NCI-H1417 (cell line): ENCODE measurements at regions not wholly inside any gene's neighbourhood (a gene's known extent, or its start where the extent isn't known, plus 50 kb on each side); places are given as distances from the start of the nearest gene placed in this dataset.
"Not testable (repeated sequence)": the region's sequence is repeated elsewhere in the genome, so short reads cannot be mapped to it uniquely, and the experiment has no call there.

Source experiments
- DNase-seq, 3 experiments: peaks; one replicate each; lab custom pipeline; 2025; lab: John Stamatoyannopoulos, UW

- no peak for DNase-seq
Observed at GRCh38 chr6:97456070-97456469, 173.1 kb upstream of the MMS22L start.

GRCh38 chr6:97459535-97459934 lies 176.5 kb upstream of the MMS22L start:
- no peak for DNase-seq

- no peak for DNase-seq
Observed at GRCh38 chr6:97459986-97460385, 177.0 kb upstream of the MMS22L start.

GRCh38 chr6:97460394-97461080 lies 177.5 kb upstream of the MMS22L start:
- DNase-seq: peak in 1 of 3 experiments; percentile 32

GRCh38 chr6:97461218-97461617 lies 178.2 kb upstream of the MMS22L start:
- peak in 1 of 3 experiments; percentile 6 for DNase-seq

- DNase-seq: no peak
Observed at GRCh38 chr6:97462031-97462430, 179.0 kb upstream of the MMS22L start.

- DNase-seq: peak in 2 of 3 experiments; percentile 8 to 53
Observed at GRCh38 chr6:97462938-97463598, 180.1 kb upstream of the MMS22L start.

GRCh38 chr6:97465877-97466561 lies 183.0 kb upstream of the MMS22L start:
- no peak for DNase-seq

- DNase-seq: no peak
Observed at GRCh38 chr6:97468981-97469380, 186.0 kb upstream of the MMS22L start.

GRCh38 chr6:97469451-97469850 lies 186.4 kb upstream of the MMS22L start:
- DNase-seq: no peak

GRCh38 chr6:97470322-97470721 lies 187.3 kb upstream of the MMS22L start:
- DNase-seq: no peak

- DNase-seq: no peak
Observed at GRCh38 chr6:97473979-97474378, 191.0 kb upstream of the MMS22L start.

- peak; percentile 56 to 86 (median 78) for DNase-seq
Observed at GRCh38 chr6:97497713-97498331, 214.8 kb upstream of the MMS22L start.

GRCh38 chr6:97501853-97502252 lies 218.8 kb upstream of the MMS22L start:
- DNase-seq: peak in 1 of 3 experiments; percentile 10

- DNase-seq: no peak
Observed at GRCh38 chr6:97508646-97509045, 225.6 kb upstream of the MMS22L start.

- not testable (repeated sequence) for DNase-seq
Observed at GRCh38 chr6:97513260-97513659, 230.2 kb upstream of the MMS22L start.

GRCh38 chr6:97524811-97525210 lies 241.8 kb upstream of the MMS22L start:
- DNase-seq: peak; percentile 48 to 93 (median 80)

GRCh38 chr6:97535800-97536199 lies 252.8 kb upstream of the MMS22L start:
- no peak for DNase-seq

- no peak for DNase-seq
Observed at GRCh38 chr6:97548354-97548753, 265.3 kb upstream of the MMS22L start.

- DNase-seq: peak in 1 of 3 experiments; percentile 9
Observed at GRCh38 chr6:97557355-97557754, 274.3 kb upstream of the MMS22L start.

- DNase-seq: no peak
Observed at GRCh38 chr6:97563529-97563928, 280.5 kb upstream of the MMS22L start.

GRCh38 chr6:97572943-97573342 lies 289.9 kb upstream of the MMS22L start:
- no peak for DNase-seq

GRCh38 chr6:97586344-97586743 lies 303.3 kb upstream of the MMS22L start:
- peak; percentile 4 to 20 (median 9) for DNase-seq
